Hematopoietic multipotent progenitor cell treated with erythropoietin and hydrocortisone succinate and interleukin-3 and kit ligand, for 8 days (in vitro differentiated cells): ENCODE measurements at regions not wholly inside any gene's neighbourhood (a gene's known extent, or its start where the extent isn't known, plus 50 kb on each side); places are given as distances from the start of the nearest gene placed in this dataset.
A peak's percentile ranks its signal among the peaks of the same experiment; 100 is the strongest.

Experiments
- DNase-seq: peaks from one replicate; pipeline ENCODE4 v3.0.0-alpha.2; 2015

DNA sequence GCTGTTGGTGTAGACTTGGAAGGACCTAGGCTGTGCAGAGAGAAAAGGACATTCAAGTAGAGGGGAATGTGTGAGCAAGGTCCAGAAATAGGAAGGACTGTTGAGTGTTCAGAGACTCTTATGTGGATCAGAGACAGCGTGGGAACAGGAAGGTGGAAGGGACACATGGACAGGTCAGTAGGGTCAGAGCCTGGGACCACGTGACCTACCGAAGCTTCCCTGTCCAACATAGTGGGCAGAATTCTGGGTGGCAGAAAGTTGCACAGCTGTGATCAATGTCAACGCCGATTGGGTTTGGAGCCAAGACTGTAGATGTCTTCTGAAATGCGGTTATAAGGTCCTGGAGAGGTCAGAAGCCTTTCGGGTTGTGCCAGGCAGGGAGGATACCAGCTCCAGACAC, 195.9 kb upstream of the MKI67 start:
- DNase-seq, result no peak

GRCh38 chr10:128322950-128323349, 196.7 kb upstream of the MKI67 start:
- no peak for DNase-seq

DNA sequence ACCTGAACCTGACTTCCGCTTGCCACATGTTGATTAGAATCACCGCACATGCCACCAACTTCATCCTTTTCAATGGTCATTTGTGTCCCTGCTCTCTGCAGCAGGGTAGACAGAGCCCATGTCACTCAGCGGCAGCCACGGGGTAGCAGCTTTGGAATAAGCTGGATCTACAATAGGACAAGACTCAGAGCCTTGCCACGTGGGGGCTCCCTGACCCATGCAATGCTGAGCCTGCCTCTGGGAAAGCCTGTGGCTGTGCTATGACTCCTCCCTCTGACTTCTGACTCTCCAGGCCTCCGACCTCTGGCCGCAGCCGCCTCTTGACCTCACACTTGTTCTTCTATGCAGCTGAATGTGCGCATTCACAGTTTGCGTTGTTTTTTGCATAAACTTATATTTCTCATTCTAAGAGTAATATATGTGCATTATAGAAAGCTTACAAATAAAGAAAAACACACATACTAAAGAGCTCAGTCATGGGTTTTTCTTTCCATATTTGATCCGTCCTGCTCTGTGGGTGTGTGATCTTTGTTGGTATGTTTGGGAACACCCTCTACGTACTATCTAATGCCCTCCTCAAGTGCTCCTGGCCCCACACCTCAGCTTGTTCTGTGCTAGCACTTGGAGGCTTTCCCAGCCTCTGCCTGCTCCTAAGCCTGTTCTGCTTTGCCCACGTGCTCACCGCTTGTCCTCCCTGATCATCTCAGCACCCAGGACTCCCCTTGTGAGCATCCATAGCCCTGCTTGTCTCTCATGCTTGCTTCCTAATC, 198.0 kb upstream of the MKI67 start:
- peak; percentile 9 for DNase-seq

DNA sequence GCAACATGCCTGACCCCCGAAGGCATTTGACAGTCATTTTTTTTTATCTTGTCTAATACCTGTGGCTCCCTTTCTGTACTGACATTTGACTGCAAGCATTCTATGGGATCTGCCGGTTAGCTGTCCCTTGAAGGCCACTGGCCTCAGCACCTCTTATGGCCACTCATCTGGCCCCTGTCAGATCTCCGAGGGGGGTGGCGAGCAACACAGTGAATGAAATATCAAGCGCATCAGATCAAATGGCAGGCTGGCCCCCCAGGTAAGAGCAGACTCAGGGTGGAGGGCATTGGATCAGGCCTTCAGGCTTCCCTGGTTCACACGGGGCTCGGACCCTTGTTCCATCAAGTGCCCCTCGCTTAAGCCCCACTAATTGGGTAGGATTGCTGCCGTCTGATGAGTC, 199.6 kb upstream of the MKI67 start:
- no peak for DNase-seq

GRCh38 chr10:128326251-128326650, 200.0 kb upstream of the MKI67 start:
- DNase-seq, result no peak

GRCh38 chr10:128326851-128327250, 200.6 kb upstream of the MKI67 start:
- DNase-seq, result no peak

DNA sequence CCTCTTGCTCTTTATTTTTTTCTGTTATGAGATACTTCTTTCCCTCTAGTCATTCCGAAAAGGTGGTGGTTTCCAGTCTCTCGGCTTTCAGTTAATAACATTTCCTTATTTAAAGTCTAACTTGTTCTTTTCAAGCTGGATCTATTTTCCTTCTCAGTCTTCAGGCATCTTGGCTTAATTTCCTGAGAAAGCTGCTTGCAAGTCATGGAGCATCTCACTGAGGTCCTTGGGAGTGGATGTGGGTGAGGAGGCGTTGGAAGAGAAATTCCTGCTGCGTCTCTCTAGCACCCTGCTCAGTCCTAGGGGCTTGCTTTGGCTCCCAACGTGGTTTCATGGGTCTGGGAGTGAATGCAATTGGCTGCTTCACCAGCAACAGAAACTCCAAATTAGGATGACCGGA, 210.2 kb upstream of the MKI67 start:
- DNase-seq, result no peak

- no peak for DNase-seq
These were observed 211.7 kb upstream of the MKI67 start for GRCh38 chr10:128337860-128338378.

GRCh38 chr10:128338951-128339350, 212.7 kb upstream of the MKI67 start:
- no peak for DNase-seq

DNA sequence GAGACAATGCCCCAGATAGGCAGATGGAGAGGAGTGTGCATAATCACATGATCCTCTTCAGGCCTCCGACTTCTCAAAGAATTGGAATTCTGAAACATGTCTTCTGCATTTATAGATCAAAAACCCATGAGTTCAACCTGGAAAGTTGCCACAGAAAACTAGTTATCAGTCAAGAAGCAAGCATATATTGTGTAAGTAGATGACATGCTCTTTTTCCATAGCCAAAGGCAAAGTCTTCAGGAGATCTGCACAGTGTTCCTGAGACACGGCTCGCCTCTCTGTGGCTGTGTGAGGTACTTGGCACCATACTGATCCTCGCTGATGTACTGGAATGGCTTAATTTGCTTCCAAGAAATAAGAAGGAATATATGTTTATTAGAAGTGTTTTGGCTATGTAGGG, 213.5 kb upstream of the MKI67 start:
- DNase-seq, result no peak

GRCh38 chr10:128345353-128345752, 219.1 kb upstream of the MKI67 start:
- no peak for DNase-seq

DNA sequence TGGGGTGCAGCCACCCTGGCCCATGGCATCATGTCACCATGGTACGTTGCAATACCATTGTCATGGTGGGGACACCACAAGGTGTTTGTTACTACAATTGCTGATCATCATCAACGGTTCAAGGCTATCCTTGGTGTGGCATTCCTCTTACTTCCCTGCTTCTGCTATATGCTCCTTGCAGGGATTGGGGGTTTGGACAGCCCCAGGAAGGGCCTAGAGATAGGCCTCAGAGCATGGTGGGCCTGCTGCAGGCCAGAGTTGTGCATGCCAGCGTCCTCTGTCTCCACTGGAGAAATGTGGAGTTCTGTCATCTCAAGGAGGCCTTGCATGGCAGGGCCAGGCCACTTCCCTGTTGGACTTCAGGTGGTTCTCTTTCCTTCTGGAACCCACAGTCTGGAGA, 234.6 kb upstream of the MKI67 start:
- DNase-seq, result no peak

DNA sequence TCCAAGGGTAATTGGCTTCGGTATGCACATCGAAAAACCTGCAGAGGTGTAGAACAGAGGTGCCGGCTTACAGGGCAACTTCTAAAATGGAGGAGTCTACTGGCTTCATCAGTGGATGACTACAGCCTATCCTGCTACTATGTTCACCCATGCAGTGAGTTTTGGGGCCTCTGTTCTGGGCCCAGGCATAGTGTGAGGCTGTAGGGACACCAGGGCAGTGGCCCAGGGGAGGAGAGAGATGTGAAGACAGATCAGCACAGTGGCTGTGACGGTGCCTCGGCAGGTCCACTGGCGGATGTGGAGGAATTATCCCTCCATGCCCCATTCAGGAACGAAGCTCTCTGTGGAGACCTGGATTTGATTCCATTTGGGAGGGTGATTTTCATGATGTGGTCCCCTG, 235.3 kb upstream of the MKI67 start:
- DNase-seq, result no peak

DNA sequence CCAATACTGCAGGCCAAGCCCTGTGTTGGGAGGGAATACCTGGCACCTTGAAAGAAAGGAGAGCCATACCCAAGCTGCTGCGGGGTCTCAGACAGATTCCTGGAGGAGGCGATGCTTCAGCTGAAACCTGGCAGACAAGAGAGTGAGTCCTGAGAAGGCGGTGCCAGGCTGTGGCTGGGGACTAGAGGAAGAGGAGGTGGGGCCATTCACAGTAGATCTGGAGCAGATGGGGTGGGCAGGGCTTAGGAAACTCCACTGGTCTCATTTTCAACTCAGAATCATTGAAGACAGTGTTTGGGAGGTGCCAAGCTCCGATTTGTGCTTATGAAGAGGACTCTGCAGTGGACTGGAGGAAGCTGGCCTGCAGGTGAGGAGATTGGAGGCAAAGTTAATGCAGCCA, 236.3 kb upstream of the MKI67 start:
- no peak for DNase-seq

- no peak for DNase-seq
These were observed 238.4 kb upstream of the MKI67 start for GRCh38 chr10:128364631-128365030.

GRCh38 chr10:128365156-128365725, 239.0 kb upstream of the MKI67 start:
- no peak for DNase-seq

GRCh38 chr10:128367807-128368206, 241.6 kb upstream of the MKI67 start:
- no peak for DNase-seq

GRCh38 chr10:128369101-128369650, 243.0 kb upstream of the MKI67 start:
- no peak for DNase-seq

GRCh38 chr10:128373071-128373749, 247.0 kb upstream of the MKI67 start:
- DNase-seq, result no peak

DNA sequence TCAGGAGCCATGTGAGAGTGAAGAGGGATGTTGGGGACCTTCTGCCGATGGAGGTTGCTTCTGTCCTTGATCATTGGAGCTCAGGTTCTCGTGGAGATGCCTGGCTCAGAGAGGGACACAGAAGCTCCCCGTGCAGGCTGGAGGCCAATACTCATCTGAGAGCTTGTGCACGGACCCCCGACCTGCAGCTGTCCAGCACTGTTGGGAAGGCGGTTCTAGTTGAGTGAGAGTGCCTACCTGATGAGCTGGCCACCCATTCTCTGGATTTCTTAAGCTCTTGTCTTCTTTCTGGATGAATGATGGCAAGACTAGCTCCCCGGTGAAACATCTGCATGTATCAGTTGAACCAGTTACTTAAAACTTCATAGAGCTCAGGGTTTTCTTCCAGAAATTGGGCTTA, 247.6 kb upstream of the MKI67 start:
- no peak for DNase-seq

GRCh38 chr10:128375171-128375570, 248.9 kb upstream of the MKI67 start:
- DNase-seq, result no peak

DNA sequence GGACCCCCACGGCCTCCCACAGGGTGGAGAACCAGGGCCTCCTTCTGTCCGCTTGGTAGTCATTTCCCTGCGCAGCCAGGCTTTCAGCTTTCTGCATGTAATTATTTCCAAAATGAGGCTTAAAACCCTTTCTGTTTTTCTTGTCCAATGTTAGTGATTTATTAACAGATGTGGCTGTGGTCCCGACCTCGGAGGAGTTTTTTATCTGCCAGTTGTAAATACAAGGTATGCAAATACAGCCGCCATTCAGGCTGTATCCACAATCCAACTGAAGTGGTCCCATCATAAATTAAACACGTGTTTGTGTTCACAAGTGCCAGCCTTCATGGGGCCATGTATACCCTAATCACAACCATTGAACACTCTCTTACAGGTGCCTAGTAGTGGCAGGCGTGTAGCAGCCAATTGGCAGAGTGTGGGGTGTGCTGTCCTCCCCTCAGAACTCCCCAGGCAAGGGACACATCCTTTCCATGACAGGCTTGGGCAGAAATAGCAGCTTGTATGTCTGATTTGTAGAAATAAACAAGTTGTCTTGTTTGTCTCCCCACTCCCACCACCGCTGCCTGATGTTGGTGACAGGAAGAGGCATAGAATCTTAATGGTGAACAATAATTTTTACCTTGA, 251.3 kb upstream of the MKI67 start:
- DNase-seq, result no peak

DNA sequence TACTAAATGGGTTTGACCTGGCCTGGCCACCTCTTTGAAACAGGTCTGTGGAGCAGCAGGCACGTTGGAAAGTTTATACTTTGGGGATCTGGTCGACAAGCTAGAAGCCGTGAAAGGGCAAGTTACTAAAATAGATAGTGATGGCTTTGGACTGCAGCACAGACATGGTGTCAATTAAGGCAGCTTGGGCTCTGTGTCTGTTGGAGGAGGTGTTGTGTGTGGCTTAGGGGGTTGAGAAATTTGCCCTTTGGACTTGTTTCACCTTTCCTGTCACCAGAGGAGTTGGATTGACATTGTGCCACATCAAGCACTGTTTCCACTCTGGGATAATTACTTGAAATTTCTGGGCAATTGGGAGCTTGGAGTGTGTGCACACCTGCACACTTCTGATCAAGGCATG, 251.8 kb upstream of the MKI67 start:
- DNase-seq, result no peak
